ENCODE measurements at regions not wholly inside any gene's neighbourhood (a gene's known extent, or its start where the extent isn't known, plus 50 kb on each side); places are given as distances from the start of the nearest gene placed in this dataset.

DNA sequence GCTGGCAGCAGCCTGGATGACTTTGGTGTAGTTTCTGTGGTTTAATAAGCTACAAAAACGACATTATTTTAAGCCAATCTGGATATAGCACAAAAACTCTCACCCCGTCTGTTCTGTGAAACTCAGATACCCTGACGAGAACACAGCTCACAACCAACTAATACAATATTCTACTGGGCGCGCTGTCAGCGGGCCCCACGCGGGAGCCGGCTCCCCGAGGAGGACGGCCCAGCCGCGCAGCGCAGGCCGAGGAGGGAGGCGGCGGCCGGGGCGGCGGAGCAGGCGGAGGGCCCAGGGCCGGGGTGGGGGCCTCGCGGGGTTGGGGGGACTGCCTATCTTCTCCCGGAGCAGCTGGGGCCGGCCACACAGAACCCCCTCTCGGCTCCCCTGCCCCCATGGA lies 87.2 kb upstream of the POU3F1 start:
- no peak for DNase-seq (ENCODE audit: low read depth)

DNA sequence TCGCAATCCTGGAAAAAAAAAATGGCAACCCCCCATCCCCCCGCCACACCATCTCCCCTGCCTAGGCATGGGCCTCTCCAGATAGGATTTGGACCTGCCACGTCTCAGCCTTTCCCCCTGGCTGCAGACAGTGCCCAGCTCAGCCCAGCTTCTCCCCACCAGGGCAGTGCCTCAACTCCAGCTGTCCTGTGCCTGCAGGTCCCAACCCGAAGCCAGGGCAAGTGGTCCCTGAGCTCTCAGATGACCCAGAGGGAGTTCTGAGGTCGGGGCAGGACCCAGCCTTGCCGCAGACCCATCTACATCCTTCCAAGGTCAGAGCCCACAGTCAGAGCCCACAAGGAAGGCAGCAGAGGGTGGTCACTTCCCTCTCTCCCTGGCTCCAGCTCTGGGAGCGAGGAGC lies 86.7 kb upstream of the POU3F1 start:
- DNase-seq (ENCODE audit: low read depth): no peak

DNA sequence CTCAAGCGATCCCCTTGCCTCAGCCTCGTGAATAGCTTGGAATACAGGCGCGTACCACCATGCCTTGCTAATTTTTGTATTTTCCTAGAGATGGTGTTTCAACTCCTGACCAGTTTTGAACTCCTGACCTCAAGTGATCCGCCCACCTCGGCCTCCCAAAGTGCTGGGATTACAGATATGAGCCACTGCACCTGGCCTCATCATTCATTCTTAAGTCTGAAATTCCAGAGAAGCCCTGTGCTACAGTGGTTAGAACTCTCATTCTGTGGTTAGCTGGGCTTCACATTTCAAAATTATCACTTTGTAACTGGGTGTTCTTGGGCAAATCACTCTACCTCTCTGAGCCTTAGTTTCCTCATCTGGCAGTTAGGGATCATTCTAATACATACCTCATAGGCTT lies 86.1 kb upstream of the POU3F1 start:
- DNase-seq (ENCODE audit: low read depth): no peak

DNA sequence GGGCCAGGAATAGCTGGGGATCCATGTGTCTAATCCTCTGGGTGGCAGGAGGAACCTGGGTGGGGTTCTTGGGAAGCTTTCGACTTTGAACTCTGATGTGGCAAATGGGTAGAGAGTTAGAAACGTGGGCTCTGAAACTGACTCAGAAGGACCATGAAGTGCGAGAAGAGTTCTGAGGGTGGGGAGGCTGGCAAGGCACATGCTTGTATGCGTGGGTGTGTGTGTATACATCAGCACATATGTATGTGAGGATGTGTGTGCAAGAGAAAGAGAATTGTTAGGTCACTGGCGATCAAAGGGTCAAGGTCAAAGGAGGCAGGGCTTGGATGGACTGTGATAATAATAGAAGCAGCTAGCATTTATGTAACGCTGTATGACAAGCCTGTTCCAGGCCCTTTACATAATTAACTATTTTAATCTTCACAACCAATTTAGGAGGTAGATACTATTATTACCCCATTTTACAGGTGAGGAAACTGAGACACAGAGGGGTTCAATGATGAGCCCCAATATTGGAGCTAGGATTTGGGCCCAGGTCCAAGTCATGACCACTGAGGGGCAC lies 84.5 kb upstream of the POU3F1 start:
- no peak for DNase-seq (ENCODE audit: low read depth)

DNA sequence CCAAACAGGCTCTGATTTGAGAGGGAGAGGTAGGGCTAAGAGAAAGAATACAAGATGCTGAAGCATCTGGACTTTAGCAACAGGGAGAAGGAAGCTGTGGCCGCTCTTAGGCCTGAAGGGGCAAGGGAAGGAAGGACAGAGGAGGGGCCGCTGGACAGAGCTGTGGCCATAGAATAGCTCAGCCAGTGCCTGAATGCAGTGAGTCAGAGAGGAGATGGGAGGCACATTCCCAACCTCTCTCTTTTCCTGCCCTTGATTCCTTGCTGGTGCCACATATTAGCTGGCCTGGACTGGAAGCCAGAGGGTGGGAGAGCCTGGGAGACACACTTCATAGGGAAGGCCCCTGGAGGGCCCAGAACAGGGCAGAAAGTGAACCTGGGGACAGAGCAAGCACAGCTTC lies 83.4 kb upstream of the POU3F1 start:
- no peak for DNase-seq (ENCODE audit: low read depth)

DNA sequence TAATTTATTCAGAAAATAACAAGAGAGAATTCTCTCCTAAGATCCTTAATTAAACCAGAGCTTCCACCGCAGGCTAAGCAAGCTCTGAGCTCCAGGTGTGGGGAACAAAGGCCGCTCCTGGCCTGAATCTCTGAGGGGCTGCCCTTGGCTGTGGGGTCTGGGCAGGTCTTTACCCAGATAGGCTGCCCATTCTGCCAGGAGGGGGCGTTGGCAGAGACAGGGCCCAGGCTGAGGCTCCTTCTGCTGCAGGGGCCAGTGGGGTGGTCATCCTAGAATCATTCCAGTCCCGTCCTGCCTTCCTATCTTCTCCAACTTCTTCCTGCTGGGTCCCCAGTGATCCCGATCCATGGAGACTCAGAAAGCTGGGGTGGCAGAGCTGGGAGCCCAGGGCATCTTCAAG lies 82.9 kb upstream of the POU3F1 start:
- no peak for DNase-seq (ENCODE audit: low read depth)

DNA sequence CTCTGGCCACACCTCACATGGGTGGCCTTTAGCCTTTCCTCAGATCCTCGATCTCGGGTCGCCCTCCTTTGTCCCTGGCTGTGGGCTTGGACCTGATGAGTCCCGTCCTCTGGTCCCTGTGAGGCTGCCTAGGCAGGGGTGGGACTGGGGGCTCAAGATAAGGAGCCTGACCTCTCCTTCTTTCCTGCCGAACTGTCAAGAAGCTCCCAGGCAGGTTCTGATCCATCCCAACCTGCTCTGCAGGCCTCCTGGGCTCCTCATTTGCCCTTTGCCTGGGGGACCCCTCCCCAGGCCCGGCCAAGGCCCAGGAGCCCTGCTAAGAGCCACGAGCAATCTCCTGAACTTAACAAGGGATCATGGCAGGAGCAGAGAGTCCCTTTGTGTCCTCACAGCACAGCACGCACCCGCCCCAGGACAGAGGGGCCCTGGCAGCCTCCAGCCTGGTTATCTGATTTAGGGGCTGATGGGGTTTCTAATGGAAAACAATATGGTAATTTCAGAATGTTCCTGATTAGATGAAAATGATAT lies 82.4 kb upstream of the POU3F1 start:
- DNase-seq (ENCODE audit: low read depth): no peak

DNA sequence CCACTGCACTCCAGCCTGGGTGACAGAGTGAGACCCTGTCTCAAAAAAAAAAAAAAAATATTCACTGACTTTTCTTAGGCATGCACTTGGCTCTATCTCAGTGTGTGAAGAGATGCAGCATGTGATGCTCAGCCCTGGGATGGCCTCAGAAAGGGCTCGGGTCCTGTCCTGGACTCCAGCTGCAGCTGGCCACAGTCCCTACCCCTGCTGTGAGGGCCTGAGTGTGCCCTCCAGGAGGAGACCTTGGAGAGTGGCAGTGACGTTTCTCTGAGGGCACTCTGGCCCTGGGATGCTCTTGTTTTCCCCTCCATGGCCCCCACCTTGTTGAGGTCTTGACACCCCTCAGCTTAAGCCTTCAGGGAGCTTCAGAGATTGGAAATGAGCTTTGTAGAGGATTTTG lies 81.9 kb upstream of the POU3F1 start:
- no peak for DNase-seq (ENCODE audit: low read depth)

DNA sequence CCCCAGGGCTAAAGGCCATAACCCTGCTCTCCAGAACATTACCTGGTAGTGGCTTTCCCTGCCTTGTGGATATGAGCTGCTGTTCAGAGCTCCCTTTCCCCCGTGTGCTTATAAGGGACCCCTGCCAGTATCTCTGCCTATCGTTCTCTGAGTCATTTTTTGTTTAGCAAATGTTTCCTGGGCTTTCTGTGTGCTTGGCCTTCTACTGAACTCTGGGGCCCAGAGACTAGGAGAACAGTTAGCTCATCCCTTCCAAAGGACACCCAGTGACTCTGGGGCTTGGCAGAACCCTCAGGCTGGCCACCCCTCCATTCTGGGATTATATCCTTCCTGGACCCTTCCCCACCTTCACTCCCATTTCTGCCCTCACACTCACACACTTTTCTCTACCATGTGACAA lies 80.8 kb upstream of the POU3F1 start:
- no peak for DNase-seq (ENCODE audit: low read depth)

DNA sequence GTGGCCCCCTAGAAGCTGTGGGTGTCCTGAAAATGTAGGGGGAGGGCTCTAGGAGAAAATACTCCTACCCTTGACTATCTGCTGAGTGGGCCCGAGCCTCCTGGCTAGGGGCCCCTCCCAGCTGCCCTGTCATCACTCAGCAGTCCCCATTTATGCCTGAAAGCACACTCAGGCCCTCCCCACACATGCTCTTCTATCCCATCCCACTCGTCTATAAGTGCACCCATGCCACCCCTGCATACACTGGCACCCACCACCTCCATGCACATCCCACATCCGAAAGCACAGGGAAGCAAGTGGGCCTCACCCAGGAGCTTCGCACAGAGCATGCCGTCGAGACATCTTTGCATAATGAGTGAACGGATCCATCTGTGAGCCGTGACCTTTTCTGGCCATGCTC lies 80.4 kb upstream of the POU3F1 start:
- DNase-seq (ENCODE audit: low read depth): no peak

DNA sequence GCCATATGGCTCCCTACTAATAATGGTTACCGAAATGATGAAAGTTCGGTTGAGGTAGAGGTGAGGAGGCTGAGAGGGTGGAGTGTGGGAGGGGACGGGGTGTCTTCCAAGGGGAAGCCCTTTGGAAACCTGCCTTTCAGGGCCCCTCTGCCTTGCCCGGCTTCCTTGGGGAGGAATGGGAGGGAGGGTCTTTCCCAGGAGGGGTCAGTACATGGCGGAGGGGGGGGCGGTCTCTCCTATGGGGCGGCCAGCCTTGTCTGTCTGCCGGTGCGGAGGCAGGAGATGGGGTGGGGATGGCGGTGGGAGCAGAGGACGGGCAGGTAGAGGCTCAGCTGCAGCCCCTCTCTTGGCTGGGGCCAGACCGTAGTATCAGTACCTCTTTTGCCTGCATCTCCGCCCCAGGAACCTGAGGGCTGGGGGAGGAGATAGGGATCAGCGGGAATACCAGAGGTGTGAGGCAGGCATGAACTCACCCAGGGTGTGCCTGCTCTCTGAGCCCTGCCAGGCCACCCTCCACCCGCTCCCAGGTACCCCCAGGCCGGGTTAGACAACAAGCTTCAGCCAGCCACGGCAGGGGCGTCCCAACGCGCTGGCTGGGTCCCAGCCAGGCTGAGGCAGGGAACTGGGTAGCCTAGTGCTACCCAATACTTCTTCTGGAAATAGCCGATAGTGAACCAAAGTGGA lies 79.4 kb upstream of the POU3F1 start:
- no peak for DNase-seq (ENCODE audit: low read depth)

DNA sequence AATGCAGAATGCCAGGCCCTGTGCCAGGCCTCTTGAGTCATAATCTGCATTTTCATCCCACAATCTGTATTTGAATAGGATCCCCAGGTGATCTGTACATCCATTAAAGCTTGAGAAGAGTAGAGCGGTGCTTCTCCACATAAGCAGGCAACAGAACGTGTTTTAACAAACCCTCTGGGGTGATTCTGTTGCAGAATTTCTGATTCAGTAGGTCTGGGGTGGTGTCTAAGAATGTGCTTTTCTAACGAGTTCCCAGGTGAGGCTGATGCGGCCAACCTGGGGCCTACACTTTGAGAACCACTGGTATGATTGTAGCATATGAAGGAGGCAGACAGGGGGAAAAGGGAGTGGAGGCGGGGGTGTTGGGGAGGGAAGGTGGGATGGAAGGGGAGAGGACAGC lies 78.4 kb upstream of the POU3F1 start:
- no peak for DNase-seq (ENCODE audit: low read depth)

DNA sequence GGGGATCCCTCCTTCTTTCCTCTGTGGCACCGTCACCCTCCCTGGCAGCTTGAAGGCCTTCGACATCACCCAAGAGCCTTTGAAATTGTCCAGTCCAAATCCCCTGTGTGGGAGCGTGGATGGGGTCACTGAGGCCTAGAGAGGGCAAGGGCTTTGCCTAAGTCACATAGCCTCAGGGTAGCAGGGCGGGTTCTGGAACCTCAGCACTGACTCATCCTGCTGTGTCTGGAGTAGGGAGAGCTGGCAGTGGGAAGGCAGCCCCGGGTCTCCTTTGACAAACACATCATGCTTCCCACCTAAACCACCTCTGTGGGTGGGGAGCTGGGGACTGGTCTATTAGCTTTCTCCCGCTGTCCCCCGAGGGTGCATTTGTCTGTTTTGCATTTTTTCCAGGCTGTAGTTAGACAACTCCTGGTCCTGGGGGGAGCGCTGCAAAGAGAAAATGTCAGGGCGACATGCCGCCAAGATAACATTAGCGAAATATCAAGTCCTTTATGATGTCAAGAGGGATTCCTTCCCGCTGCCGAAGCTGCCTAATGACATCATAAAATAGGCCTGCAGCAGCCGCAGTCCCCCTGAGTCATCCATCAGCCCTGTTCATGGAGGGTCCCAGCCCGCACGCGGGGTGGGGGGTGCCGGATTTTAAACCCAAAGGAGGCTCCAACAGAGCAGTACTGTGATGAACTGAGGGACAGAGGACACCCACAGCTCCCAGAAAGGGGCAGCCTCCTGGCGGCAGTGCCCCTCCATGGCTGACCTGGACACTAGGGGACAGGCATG lies 77.0 kb upstream of the POU3F1 start:
- no peak for DNase-seq (ENCODE audit: low read depth)

DNA sequence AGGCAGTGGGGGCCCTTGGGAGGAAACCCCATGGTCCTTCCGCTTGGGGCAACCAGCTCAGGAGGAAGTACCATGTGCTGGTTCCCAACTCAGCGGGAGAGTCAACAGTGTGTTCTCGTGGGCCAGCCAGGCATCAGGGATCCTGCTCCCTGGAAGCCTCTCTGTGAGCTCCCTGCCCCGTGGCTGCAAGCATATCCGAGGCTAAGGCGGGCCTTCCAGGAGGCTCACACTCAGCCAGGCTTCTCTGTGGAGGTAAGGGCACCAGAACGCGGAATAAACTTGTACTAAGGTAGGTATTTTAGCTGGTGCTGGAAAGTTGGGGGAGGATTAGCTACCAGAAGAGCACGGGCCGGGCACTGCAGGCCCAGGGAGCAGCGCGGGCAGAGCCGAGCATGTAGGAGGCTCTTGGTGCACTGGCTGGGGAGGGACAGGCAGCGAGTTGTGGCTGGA lies 74.7 kb upstream of the POU3F1 start:
- no peak for DNase-seq (ENCODE audit: low read depth)

DNA sequence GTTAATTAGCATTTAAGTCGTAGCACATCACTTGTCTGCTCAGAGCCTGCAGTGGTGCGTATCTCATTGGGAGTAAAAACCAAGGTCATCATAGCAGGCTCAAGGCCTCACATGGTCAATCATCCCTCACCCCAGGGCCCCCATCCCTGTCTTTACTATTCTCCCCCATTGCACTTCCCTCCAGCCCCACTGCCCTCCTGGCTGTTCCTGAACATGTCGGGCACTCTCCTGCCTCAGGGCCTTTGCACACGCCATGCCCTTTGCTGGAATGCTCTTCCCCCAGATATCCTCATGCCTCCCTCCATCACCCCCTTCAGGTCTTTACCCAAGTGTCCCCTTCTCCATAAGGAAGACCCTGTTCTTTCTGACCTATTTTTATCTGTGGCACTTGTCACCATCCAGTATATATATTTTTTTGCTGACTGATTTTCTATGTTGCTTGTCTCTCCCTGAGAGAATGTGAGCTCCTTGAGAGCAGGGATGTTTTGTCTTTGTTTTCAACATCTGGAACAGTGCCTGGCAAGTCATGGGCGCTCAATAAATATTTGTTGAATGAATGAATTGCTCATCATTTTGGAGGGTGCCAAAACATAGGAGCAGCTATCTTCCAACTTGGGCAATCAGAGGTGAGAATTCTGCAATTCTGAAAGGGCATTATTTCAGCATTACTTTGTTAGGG lies 74.1 kb upstream of the POU3F1 start:
- no peak for DNase-seq (ENCODE audit: low read depth)

DNA sequence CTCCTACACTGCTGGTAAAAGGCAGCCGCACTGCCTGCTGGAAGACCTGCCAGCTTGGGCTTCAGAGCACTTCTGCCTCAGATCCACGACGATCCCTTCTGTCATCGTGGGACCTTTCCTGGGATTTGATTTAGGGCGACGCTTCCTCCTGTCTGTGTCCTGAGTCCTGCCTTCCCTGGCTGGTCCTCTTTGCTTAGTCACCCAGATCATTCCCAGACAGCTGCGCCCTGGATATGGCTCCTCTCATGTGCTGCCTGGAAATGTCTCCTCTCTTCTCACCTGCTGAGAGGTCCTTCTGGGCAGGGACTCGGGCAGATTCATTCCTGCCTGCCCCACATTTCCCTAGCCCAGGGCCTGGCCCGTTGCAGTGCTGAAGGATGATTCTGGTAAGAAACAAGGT lies 72.4 kb upstream of the POU3F1 start:
- DNase-seq (ENCODE audit: low read depth): no peak

DNA sequence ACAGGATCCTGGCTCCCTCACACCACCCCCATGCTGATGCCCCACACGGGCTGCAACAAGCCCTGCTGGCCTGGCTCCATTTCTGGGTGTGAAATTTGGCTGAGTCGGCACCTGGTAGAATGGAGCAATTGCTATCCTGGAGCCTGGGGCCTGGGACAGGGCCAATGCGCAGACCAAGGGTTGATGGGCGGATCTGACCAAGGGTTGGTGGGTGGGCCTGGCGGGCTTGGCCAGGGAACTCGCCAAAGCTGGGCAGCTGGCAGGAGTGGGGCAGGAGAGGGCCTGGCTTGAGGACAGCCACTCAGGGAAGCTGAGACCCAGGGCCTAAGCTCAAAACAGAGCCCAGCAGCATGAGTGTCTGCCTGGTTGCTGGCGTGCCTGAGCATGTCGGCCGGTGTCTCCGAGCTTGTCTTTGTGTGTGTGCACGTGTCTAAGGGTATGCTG lies 70.9 kb upstream of the POU3F1 start:
- DNase-seq (ENCODE audit: low read depth): no peak

DNA sequence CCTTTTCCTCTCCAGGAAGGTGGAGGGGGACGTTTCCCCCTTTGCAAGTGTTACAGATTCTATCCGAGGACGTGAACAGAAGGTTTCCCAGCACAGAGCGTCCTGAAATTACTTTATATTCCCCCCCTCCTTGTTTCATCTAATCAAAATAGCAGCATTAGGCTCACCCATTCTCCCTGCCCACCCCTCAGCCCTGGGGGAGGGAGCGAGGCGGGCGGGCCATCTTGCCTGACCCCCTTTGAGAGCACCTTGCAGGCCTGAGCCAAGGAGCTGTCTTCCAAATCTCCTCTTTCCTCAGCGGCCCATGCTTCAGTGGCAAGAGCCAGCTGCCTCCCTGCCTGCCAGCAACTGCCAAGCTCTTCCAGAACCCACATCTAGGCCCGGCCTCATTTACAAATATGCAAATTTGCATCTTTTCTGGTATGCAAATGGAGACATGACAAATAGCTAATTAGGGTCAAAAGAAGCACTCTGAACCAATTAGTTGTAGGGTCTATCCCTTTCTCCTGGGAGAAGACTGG lies 69.1 kb upstream of the POU3F1 start:
- no peak for DNase-seq (ENCODE audit: low read depth)

DNA sequence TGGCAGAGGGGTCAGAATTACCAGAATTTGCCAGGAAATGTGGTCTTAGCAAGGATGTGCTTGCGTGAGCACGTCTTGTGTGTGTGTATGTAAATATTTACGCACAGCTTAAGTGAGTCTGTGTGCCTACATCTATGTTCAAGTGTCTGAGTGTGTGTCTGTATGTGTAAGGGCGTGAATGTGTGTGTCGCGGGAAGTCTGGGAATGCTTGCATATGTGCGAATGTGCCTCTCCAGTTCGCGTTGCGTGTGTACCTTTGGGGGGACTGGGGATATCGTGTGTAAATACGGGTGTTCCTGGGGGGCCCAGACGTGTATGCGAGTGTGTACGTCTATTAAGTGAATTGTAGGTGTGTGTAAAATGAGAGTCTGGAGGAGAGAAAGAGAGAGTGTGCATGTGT lies 68.6 kb upstream of the POU3F1 start:
- DNase-seq (ENCODE audit: low read depth): no peak

DNA sequence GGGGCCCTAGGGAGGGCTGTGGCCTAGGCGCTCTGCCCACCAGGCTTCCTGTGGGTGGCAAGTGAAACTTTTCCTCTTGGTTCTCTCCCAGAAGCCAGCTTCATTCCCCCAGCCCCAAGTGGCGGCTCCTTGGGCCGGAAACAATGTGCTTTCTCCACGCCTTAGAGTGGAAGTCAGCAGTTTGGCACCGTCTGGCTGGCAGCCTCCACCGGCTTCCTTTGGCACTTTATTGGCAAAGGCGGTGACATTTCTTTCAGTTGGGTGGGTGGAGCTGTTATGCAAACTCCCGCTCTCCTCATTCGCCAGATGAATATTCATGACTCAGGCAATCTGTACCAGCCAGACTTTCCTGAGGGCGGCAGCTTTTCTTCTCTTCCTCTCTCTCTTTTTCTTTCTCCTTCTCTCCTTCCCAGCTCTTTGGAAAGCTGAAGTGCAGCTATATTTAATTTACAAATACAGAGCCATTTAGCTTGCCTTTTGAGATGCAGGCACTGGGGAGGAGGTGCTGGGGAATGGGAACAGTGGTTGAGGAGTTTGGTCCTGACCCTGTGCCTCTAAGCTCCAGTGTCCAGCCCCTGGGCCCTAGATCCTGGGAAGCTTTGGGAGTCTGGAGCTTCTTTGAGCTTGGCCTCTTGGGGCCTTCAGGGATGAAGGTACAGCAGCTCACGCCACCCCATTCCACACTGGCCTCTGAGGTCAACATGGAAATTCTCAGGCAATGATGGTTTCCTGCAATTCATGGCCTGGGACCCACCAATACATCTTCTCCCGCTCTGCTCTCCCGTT lies 67.8 kb upstream of the POU3F1 start:
- no peak for DNase-seq (ENCODE audit: low read depth)

DNA sequence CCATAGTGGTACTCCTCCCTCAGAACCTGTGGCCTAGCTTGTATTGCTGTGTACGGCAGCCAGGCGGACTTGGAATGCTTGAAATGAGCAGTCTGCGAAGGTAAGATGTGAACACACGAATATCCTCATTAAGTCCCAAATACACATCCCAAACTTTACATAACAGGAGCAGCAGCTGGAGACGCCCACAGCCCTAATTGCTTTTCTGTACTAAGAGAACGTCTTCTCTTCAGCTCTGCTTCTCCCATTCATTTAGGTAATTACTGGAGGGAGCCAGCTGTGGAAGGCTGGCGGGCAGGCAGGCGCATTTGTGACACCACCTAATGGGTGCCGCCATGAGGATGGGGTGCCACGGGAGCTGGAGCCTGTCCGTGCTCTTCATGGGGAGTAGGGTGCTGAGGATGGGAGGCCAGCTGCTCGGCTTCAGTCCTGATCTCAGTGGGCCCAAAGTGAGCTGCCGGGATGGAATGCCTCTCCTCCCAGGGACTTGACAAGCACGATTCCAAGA lies 66.6 kb upstream of the POU3F1 start:
- no peak for DNase-seq (ENCODE audit: low read depth)
